Caco-2 (cell line): ENCODE measurements at regions not wholly inside any gene's neighbourhood (a gene's known extent, or its start where the extent isn't known, plus 50 kb on each side); places are given as distances from the start of the nearest gene placed in this dataset.

Source experiments
- BruUV-seq: library from RNA; stranded (reverse); fragments of 400-500 nt; replicated peaks from 2 replicates; lab custom pipeline; 2021; lab: Mats Ljungman, UMichigan
- CTCF ChIA-PET: fragments of 300-600 bp; sonication (Branson Sonifier 250); formaldehyde crosslinking; loops from one replicate; lab custom pipeline; 2022; ENCODE audit warnings: antibody characterized with exemption; lab: Charles Lee
- POLR2A ChIA-PET: fragments of 300-600 bp; sonication (Branson Sonifier 250); formaldehyde crosslinking; loops from one replicate; lab custom pipeline; 2022; ENCODE audit warnings: antibody characterized with exemption; lab: Charles Lee
- DNase-seq, 2 experiments: peaks; one replicate each; pipeline versions ENCODE4 v3.0.0 to v3.0.0-alpha.2; 2020 to 2022
- H3K27me3 ChIP-seq: replicated peaks from 2 replicates; pipeline ENCODE4 v1.6.0; 2011; ENCODE audit warnings: low read length; ENCODE audit not compliant: control insufficient read depth, insufficient read depth
- H3K36me3 ChIP-seq: 2 replicates; pipeline ENCODE4 v1.5.1; 2011; ENCODE audit warnings: low read length; ENCODE audit not compliant: control insufficient read depth, insufficient read depth
- H3K4me1 ChIP-seq: fragments of 250-450 bp; sonication (Bioruptor Pico); 2 replicates; pipeline ENCODE4 v1.5.1; 2020; ENCODE audit warnings: mild to moderate bottlenecking
- H3K4me3 ChIP-seq: 2 replicates; pipeline ENCODE4 v1.5.1; 2011; ENCODE audit warnings: low read depth, mild to moderate bottlenecking, control low read depth, low read length
- H3K9me3 ChIP-seq: fragments of 250-450 bp; sonication (Bioruptor Pico); 2 replicates; pipeline ENCODE4 v1.5.1; 2020; ENCODE audit warnings: mild to moderate bottlenecking, moderate library complexity
- H3K27ac Mint-ChIP-seq: one replicate; pipeline ENCODE4 v1.8.0; 2022; ENCODE audit warnings: mixed read lengths; ENCODE audit not compliant: unreplicated experiment
- H3K27me3 Mint-ChIP-seq: one replicate; pipeline ENCODE4 v1.8.0; 2022; ENCODE audit warnings: mixed read lengths; ENCODE audit not compliant: insufficient read depth, unreplicated experiment
- H3K36me3 Mint-ChIP-seq: one replicate; pipeline ENCODE4 v1.8.0; 2022; ENCODE audit warnings: mild to moderate bottlenecking, mixed read lengths; ENCODE audit not compliant: insufficient read depth, unreplicated experiment
- H3K4me1 Mint-ChIP-seq: one replicate; pipeline ENCODE4 v1.8.0; 2022; ENCODE audit warnings: low read depth, mixed read lengths; ENCODE audit not compliant: unreplicated experiment
- H3K4me3 Mint-ChIP-seq: one replicate; pipeline ENCODE4 v1.8.0; 2022; ENCODE audit warnings: mild to moderate bottlenecking, moderate library complexity, mixed read lengths; ENCODE audit not compliant: unreplicated experiment
- H3K9me3 Mint-ChIP-seq: one replicate; pipeline ENCODE4 v1.8.0; 2022; ENCODE audit warnings: mixed read lengths; ENCODE audit not compliant: unreplicated experiment
- intact Hi-C: fragments of 100-400 bp; cut with micrococcal nuclease; formaldehyde crosslinking; loops from one replicate; pipeline ENCODE4 v1.10.0; 2022; ENCODE audit not compliant: unreplicated experiment
- TF ChIP-seq, protein P1 (sequence below), 2 experiments: fragments of 200-600 bp in 1 of 2; IDR thresholded peaks; 1 replicate in 1 of 2; 2 replicates in 1 of 2; pipeline versions ENCODE4 v1.5.1 to v1.8.0; 2011 to 2022; ENCODE audit warnings: antibody characterized with exemption in 1 of 2, control low read depth in 1 of 2, inconsistent platforms in 1 of 2, low read depth in 1 of 2, low read length in 1 of 2, mild to moderate bottlenecking in 1 of 2, moderate library complexity in 1 of 2; ENCODE audit not compliant: insufficient read depth in 1 of 2, severe bottlenecking in 1 of 2, unreplicated experiment in 1 of 2

DNA sequence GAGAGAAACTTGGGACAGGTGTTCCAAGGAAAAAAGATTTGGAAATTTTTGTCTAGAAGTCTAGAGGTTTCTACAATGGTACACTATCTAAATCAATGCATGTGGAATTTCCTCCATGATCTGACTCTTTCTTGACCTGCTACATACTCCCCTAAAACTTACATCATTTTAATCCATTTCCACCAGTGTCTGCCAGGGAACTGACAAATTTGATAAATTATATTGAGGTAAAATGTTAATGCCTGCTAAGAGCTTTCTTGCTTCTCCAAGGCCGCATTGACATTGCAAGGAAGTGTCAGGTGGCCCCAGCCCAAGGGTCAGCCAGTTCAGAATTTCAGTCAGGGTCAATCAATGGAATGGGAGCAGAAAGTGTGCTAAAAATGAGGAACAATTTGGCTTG is 163.4 kb upstream of the FBXL17 start:
- Histone ChIP-seq H3K36me3 (no peaks in the 10 kb centered on the region), H3K4me1 (no peaks in the 10 kb centered on the region), H3K4me3 (no peak overlapping the region), H3K27me3 (no peaks in the 10 kb centered on the region), H3K9me3 (no peaks in the 10 kb centered on the region)
- DNase-seq: no peak
- intact Hi-C loops: no loop called here
- TF ChIP-seq, protein P1, sequence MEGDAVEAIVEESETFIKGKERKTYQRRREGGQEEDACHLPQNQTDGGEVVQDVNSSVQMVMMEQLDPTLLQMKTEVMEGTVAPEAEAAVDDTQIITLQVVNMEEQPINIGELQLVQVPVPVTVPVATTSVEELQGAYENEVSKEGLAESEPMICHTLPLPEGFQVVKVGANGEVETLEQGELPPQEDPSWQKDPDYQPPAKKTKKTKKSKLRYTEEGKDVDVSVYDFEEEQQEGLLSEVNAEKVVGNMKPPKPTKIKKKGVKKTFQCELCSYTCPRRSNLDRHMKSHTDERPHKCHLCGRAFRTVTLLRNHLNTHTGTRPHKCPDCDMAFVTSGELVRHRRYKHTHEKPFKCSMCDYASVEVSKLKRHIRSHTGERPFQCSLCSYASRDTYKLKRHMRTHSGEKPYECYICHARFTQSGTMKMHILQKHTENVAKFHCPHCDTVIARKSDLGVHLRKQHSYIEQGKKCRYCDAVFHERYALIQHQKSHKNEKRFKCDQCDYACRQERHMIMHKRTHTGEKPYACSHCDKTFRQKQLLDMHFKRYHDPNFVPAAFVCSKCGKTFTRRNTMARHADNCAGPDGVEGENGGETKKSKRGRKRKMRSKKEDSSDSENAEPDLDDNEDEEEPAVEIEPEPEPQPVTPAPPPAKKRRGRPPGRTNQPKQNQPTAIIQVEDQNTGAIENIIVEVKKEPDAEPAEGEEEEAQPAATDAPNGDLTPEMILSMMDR (IDR thresholded peaks at IDR 0.05; ENCODE audit: insufficient read depth in 1 of 2, low read depth in 1 of 2, low read length in 1 of 2, severe bottlenecking in 1 of 2, unreplicated experiment in 1 of 2): no peak
- CTCF ChIA-PET: no interaction called here
- BruUV-seq: no TSS peak
- H3K4me1 Mint-ChIP-seq: no peaks in the 10 kb centered on the region
- H3K9me3 Mint-ChIP-seq: peaks cover 11% of the 10 kb centered on the region
- no peak overlapping the region for H3K4me3 Mint-ChIP-seq
- H3K36me3 Mint-ChIP-seq: no peaks in the 10 kb centered on the region
- POLR2A ChIA-PET: no interaction called here
- no peaks in the 10 kb centered on the region for H3K27me3 Mint-ChIP-seq
- H3K27ac Mint-ChIP-seq: no peak overlapping the region

DNA sequence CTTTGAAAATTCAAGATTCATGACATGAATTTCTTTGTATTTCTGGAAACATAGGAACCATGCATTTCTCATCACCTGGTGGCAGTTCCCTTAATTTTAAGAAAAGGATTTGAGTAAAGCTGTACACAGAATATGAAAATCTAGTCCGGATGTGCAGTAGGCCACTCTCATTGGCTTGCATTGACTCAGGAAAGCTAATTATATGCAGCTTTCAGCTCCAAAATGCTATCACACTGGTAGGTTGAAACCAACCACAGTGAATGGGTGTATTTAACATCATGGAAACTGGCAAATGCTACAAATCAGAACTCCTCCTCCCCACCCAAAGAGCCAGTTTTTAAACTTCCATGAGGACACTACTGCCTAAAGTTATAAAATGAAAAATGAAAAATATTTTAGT is 161.6 kb upstream of the FBXL17 start:
- intact Hi-C loops: no loop called here
- Histone ChIP-seq H3K4me1 (no peaks in the 10 kb centered on the region), H3K36me3 (no peaks in the 10 kb centered on the region), H3K4me3 (no peak overlapping the region), H3K9me3 (no peaks in the 10 kb centered on the region), H3K27me3 (no peaks in the 10 kb centered on the region)
- Mint-ChIP-seq H3K4me1 (no peaks in the 10 kb centered on the region), H3K27ac (no peak overlapping the region), H3K27me3 (no peaks in the 10 kb centered on the region), H3K9me3 (peaks cover 11% of the 10 kb centered on the region), H3K36me3 (no peaks in the 10 kb centered on the region), H3K4me3 (no peak overlapping the region)
- DNase-seq: no peak
- POLR2A ChIA-PET: no interaction called here
- no TSS peak for BruUV-seq
- CTCF ChIA-PET: no interaction called here
- TF ChIP-seq, protein P1 (IDR thresholded peaks at IDR 0.05; ENCODE audit: insufficient read depth in 1 of 2, low read depth in 1 of 2, low read length in 1 of 2, severe bottlenecking in 1 of 2, unreplicated experiment in 1 of 2): no peak

DNA sequence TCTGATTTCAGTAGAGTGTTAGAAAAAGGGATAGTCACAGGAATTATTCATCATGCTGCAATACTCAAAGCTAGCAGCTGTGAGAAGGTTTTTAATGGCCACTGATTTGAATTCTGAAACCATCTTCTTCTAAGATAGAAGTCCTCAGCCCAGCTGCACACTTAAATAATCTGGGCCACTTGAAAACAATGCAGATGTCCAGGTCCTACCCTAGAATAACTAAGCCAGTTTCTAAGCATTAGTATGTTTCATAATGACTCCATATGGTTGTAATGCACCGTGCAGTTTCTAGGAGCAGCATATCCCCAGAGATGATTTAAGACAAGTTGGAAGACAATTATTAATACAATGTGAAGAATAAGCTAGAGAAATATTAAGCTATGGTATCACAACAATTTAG is 159.9 kb upstream of the FBXL17 start:
- Mint-ChIP-seq H3K27me3 (no peaks in the 10 kb centered on the region), H3K9me3 (peaks cover 6% of the 10 kb centered on the region), H3K4me3 (no peak overlapping the region), H3K4me1 (no peaks in the 10 kb centered on the region), H3K27ac (no peak overlapping the region), H3K36me3 (no peaks in the 10 kb centered on the region)
- Histone ChIP-seq H3K36me3 (no peaks in the 10 kb centered on the region), H3K4me3 (no peak overlapping the region), H3K4me1 (no peaks in the 10 kb centered on the region), H3K27me3 (no peaks in the 10 kb centered on the region), H3K9me3 (no peaks in the 10 kb centered on the region)
- DNase-seq: no peak
- no TSS peak for BruUV-seq
- POLR2A ChIA-PET: no interaction called here
- intact Hi-C loops: no loop called here
- TF ChIP-seq, protein P1 (IDR thresholded peaks at IDR 0.05; ENCODE audit: insufficient read depth in 1 of 2, low read depth in 1 of 2, low read length in 1 of 2, severe bottlenecking in 1 of 2, unreplicated experiment in 1 of 2): no peak
- CTCF ChIA-PET: no interaction called here
